HUES6 (cell line): ENCODE measurements at regions not wholly inside any gene's neighbourhood (a gene's known extent, or its start where the extent isn't known, plus 50 kb on each side); places are given as distances from the start of the nearest gene placed in this dataset.
A peak's percentile ranks its signal among the peaks of the same experiment; 100 is the strongest.

ENCODE experiments used
- H3K27ac ChIP-seq: 2 replicates; pipeline ENCODE4 v1.7.0; 2013; ENCODE audit warnings: low read depth, mild to moderate bottlenecking, low read length, inconsistent platforms
- H3K27me3 ChIP-seq: 2 replicates; pipeline ENCODE4 v1.6.1; 2013; ENCODE audit warnings: low read length; ENCODE audit not compliant: control insufficient read depth, insufficient read depth
- H3K36me3 ChIP-seq: 2 replicates; pipeline ENCODE4 v1.6.1; 2013; ENCODE audit warnings: low read length; ENCODE audit not compliant: control insufficient read depth, insufficient read depth
- H3K4me1 ChIP-seq: 2 replicates; pipeline ENCODE4 v1.6.1; 2013; ENCODE audit warnings: low read length; ENCODE audit not compliant: control insufficient read depth, insufficient read depth
- H3K4me3 ChIP-seq: 2 replicates; pipeline ENCODE4 v1.5.1; 2013; ENCODE audit warnings: low read depth, low read length
- H3K9ac ChIP-seq: one replicate; pipeline ENCODE4 v1.6.1; 2013; ENCODE audit warnings: mild to moderate bottlenecking, low read length
- H3K9me3 ChIP-seq: 2 replicates; pipeline ENCODE4 v1.6.1; 2013; ENCODE audit warnings: low read depth, low read length; ENCODE audit not compliant: control insufficient read depth, insufficient read depth

DNA sequence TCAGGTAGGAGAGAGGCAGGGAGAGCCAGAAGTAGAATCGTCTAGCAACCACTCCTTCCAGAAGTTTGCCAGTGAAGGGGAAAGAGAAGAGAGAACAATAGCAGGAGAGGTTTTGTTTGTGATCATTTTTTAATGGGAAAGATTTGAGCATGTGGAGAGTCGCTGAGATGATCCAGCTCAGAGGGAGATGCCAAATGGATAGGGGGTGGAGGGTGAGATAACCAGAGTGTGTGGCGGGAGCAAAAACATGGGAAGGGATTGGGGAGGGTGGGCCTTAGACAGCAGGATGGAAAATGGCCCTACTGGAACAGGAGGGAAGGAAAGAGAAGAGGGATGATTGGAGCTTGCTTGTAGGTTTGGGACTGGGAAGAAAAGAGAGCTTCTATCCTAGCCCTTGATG lies 269.8 kb downstream of the GLI2 start:
- Histone ChIP-seq H3K9ac (no peak overlapping the region), H3K4me1 (peaks cover 26% of the 10 kb centered on the region), H3K27me3 (peaks cover 22% of the 10 kb centered on the region), H3K27ac (no peak overlapping the region), H3K9me3 (peaks cover 4% of the 10 kb centered on the region), H3K36me3 (no peaks in the 10 kb centered on the region), H3K4me3 (no peak overlapping the region)

DNA sequence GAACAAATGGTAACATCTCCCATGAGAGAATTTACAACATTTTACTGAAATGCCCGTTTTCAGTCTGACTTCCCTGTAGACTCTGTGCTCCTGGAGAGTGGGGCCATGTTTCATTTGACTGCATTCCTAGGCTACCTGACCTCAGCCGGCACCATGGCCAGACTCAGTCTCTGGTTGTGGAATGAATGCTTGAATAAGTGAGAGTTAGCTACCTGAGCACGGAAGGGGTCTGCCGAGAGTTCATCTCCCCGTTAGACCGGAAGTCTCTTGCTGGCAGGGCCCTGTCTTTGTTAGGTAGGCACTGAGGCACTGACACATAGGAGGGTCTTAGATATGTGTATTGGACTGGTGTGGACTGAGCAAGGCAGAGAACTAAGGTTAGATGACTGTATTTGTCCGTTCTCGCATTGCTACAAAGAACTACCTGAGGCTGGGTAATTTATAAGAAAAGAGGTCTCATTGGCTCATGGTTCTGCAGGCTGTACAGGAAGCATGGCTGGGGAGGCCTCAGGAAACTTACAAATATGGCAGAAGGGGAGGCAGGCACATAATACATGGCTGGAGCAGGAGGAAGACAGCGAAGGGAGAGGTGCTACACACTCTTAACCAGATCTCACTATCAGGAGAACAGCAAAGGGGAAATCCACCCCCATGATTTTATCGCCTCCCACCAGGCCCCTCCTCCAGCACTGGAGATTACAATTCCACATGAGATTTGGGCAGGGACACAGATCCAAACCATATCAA lies 271.2 kb downstream of the GLI2 start:
- Histone ChIP-seq H3K27me3 (peaks cover 20% of the 10 kb centered on the region), H3K9ac (no peak overlapping the region), H3K27ac (no peak overlapping the region), H3K9me3 (peaks cover 4% of the 10 kb centered on the region), H3K4me1 (peaks cover 21% of the 10 kb centered on the region), H3K4me3 (no peak overlapping the region), H3K36me3 (no peaks in the 10 kb centered on the region)

DNA sequence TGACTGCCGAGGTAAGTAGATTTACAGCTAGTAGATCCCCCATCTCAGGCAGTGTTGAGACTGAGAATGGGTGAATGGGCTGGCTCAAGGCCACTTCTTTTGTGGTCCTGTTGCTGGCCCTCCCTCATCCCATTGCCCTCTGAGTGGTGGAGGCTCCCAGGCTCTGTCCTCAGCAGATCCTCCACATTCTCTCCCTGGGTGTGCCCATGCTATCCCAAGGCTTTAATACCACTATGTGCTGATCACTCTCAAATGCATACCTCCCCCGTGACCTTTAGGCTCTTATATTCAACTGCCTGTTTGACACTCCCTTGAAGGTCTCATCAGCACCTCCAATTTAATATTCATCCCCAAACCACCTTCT lies 271.8 kb downstream of the GLI2 start:
- Histone ChIP-seq H3K27me3 (peaks cover 20% of the 10 kb centered on the region), H3K4me3 (no peak overlapping the region), H3K9ac (no peak overlapping the region), H3K9me3 (peaks cover 4% of the 10 kb centered on the region), H3K36me3 (no peaks in the 10 kb centered on the region), H3K27ac (no peak overlapping the region), H3K4me1 (peaks cover 16% of the 10 kb centered on the region)

DNA sequence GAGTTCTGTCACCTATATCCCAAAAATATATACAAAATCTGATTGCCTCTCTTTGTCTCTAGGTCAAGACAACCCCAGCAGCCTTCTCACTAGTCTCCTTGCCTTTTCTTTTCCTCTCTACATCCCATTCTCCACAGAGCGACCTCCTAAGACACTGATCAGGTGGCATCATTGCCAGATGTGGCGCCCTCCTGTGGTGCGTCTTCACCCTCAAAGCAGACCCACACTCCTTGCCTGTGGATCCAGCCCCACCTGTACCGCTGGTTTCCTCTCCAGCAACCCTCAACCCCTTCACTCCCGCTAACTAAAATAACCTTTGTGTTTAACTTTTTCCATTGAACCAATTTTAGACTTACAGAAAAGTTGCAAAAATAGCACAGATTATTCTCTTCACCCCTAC lies 273.3 kb downstream of the GLI2 start:
- Histone ChIP-seq H3K4me1 (peaks cover 9% of the 10 kb centered on the region; the same call in 1 of the 2 replicates), H3K4me3 (no peak overlapping the region), H3K36me3 (no peaks in the 10 kb centered on the region), H3K27me3 (peaks cover 18% of the 10 kb centered on the region), H3K27ac (no peak overlapping the region), H3K9ac (no peak overlapping the region), H3K9me3 (peaks cover 4% of the 10 kb centered on the region)

DNA sequence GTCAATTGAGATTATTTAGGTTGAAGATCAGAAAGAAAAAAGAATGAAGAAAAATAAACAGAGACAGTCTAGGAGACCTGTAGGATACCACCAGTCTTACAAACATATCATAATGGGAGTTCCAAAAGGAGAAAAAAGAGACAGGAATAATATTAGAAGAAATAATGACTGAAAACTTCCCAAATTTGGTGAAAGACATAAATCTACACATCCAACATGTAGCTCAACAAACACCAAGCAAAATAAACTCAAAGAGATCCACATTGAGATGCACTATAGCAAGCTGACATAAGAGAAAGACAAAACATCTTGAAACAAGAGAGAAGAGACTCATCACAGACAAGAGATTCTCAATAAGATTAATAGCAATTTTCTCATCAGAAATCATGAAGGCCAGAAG lies 274.0 kb downstream of the TFCP2L1 start:
- H3K4me3 ChIP-seq, result no peak overlapping the region
- no peaks in the 10 kb centered on the region for H3K36me3 ChIP-seq
- no peak overlapping the region for H3K9ac ChIP-seq
- H3K4me1 ChIP-seq, result no peaks in the 10 kb centered on the region
- peaks cover under 1% of the 10 kb centered on the region; the same call in 1 of the 2 replicates for H3K27me3 ChIP-seq
- H3K27ac ChIP-seq, result no peak overlapping the region
- peaks cover 4% of the 10 kb centered on the region for H3K9me3 ChIP-seq

DNA sequence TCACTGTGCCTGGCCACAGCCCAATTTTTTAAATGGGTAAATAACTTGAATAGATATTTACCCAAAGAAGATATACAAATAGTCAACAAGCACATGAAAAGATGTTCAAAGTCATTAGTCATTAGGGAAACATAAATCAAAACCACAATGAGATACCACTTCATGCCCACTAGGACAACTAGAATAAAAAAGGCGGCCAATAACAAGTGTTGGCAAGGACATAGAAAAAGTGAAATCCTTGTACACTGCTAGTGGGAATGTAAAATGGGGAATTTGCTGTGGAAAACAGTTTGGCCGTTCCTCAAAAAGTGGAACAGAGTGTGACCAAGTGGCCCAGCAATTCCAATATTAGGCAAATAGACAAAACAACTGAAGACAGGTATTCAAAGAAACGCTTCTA lies 270.1 kb downstream of the TFCP2L1 start:
- no peaks in the 10 kb centered on the region for H3K27me3 ChIP-seq
- H3K27ac ChIP-seq, result no peak overlapping the region
- no peaks in the 10 kb centered on the region; the same call in 1 of the 2 replicates for H3K9me3 ChIP-seq
- H3K9ac ChIP-seq, result no peak overlapping the region
- H3K4me3 ChIP-seq, result no peak overlapping the region
- no peaks in the 10 kb centered on the region for H3K36me3 ChIP-seq
- H3K4me1 ChIP-seq, result peaks cover 13% of the 10 kb centered on the region

DNA sequence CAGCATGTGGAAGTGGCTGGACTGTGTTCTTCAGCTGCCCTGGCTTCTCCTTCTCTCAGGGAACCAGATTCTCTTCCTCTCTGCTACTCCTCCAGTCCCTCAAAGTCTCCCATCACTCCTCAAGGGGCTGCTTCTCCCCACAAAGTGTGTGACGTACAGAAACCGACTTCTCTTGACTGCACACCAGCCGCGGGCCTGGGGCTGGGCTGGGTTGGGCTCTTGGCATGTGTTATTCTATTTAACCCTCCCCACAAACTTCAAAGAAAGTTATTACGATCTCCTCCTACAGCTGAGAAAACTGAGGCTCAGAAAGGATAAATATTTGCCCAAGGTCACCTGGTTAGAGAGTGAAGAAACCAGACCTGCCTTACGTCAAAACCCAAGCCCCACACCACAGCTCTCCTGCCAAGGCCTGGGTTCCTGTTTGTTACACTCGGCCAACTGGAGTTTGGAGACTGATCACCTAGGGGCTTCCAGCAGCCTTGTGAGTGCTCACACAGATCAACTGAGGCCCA lies 269.0 kb downstream of the TFCP2L1 start:
- Histone ChIP-seq H3K36me3 (no peaks in the 10 kb centered on the region), H3K9ac (no peak overlapping the region), H3K4me1 (peaks cover 13% of the 10 kb centered on the region), H3K27ac (no peak overlapping the region), H3K9me3 (no peaks in the 10 kb centered on the region; the same call in 1 of the 2 replicates), H3K4me3 (no peak overlapping the region), H3K27me3 (no peaks in the 10 kb centered on the region)

DNA sequence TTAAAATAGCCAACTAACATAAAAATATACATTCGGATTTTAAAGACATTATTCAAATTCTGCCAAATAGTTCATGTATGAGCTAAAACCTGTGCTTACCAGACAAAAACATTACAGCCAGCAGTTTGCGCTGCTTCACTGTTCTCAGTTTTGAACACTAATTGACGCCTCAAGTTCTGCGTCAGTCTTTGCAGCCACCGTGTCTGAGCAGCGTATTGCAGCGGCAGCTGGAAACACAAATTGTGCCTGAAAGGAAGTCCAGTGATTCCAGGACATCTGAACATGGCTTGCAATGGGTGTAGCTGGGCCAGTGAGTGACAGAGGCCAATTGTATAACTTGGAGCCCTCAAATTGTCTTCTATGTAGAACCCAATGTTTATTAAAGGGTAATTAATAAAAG lies 267.6 kb downstream of the TFCP2L1 start:
- Histone ChIP-seq H3K9me3 (no peaks in the 10 kb centered on the region), H3K36me3 (no peaks in the 10 kb centered on the region), H3K4me3 (no peak overlapping the region), H3K27ac (no peak overlapping the region), H3K4me1 (peaks cover 13% of the 10 kb centered on the region), H3K9ac (no peak overlapping the region), H3K27me3 (peaks cover 3% of the 10 kb centered on the region; the same call in 1 of the 2 replicates)

DNA sequence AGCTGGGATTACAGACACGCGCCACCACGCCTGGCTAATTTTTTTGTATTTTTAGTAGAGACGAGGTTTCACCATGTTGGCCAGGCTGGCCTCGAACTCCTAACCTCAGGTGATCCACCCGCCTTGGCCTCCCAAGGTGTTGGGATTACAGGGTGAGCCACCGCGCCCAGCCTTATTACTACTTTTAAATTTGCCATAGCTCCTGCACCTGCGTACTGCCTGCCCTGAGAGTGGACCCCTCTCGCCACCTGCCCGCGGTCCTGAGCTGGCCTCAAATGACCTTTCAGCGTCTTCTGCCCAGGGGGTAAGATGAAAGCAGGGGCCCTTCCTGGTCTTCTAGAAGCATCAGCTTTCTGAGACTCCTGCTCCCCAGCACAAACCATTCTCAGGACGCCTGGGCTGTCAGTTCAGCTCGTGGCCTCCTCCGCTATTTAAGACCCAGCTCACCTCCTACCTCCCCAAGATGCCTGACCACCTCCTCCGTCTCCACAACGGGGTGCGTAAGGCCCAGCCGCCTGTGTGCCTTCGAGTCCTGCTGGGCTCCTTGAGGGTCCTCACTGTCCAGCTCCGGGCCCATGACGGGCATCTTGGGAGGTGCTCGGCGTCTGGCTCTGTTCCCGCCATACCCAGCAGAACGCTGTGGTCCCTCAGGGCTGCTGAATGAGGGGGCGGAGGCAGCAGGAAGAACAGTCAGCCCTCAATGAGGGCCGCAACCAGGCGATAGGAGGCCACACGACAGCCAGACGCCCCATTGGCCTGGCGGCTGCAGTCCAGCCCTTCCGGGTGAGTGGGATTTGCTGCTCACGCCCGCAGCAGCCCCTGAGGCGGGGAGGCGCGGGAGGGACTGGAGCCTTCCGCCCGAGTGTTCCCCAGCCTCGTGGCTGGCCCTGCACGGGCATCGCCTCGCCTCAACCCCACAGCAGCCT lies 266.6 kb downstream of the TFCP2L1 start:
- Histone ChIP-seq H3K4me3 (peak overlapping the region; percentile 29), H3K4me1 (peaks cover 13% of the 10 kb centered on the region), H3K9me3 (no peaks in the 10 kb centered on the region), H3K36me3 (no peaks in the 10 kb centered on the region), H3K27ac (no peak overlapping the region; the same call in 1 of the 2 replicates), H3K9ac (peak overlapping the region; percentile 31), H3K27me3 (peaks cover 3% of the 10 kb centered on the region; the same call in 1 of the 2 replicates)

DNA sequence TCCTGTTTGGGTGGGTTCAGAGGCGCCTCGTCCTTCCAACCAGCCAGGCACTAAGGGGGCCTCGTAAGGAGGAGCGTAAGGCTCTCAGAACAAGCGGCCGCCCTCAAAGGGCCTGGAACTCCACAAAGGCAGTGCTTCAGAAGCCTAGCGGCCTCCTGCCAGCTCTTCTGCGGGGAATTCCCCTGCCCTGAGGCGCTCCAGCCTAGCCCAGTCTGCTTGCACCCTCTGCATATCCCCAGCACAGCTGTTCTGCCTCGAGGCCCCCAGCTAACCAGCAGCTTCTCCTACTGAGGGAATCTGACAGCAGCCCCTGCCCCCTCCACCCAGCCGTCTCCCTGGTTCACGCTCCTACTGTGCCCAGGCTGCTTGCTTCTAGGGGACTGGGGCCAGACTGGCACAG lies 265.9 kb downstream of the TFCP2L1 start:
- peaks cover 13% of the 10 kb centered on the region for H3K4me1 ChIP-seq
- no peaks in the 10 kb centered on the region for H3K36me3 ChIP-seq
- no peak overlapping the region; the same call in 1 of the 2 replicates for H3K27ac ChIP-seq
- H3K9me3 ChIP-seq, result peaks cover 5% of the 10 kb centered on the region
- H3K9ac ChIP-seq, result peak overlapping the region; percentile 31
- peaks cover 3% of the 10 kb centered on the region; the same call in 1 of the 2 replicates for H3K27me3 ChIP-seq
- no peak overlapping the region for H3K4me3 ChIP-seq

DNA sequence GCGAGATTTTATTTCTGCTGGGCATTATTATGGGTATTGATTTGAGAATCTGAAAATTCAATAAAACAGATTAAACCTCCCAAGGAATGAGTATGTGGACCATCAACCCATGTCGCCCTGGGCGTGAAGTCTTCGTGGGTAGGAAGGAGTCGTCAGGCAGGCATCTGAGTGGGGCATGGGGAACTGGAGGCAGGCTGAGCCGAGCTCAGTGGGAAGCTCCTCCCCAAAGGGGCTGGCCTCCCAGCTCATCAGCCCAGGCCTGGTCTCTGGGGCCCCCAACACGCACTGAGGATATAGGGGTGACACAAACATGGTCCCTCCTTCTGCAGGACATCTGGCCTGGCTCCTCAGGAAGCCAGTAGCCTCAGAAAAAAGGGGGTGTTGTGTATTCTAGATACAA lies 265.2 kb downstream of the TFCP2L1 start:
- peaks cover 13% of the 10 kb centered on the region for H3K4me1 ChIP-seq
- peaks cover 6% of the 10 kb centered on the region for H3K9me3 ChIP-seq
- H3K27ac ChIP-seq, result no peak overlapping the region
- H3K9ac ChIP-seq, result no peak overlapping the region
- H3K27me3 ChIP-seq, result peaks cover 3% of the 10 kb centered on the region; the same call in 1 of the 2 replicates
- no peak overlapping the region for H3K4me3 ChIP-seq
- H3K36me3 ChIP-seq, result no peaks in the 10 kb centered on the region
